Gastrocnemius medialis (tissue), 4 donors: ENCODE measurements at regions not wholly inside any gene's neighbourhood (a gene's known extent, or its start where the extent isn't known, plus 50 kb on each side); places are given as distances from the start of the nearest gene placed in this dataset.

Experiments
- ATAC-seq, 2 donors: fragments of 150-250 bp; one replicate each; pipeline ENCODE4 v1.9.1; 2016
- DNase-seq, 2 donors: peaks; one replicate each; pipeline ENCODE4 v3.0.0-alpha.2; 2019
- H3K27ac ChIP-seq, 4 donors: fragments of 200-600 bp; sonication (generic); 1 replicate in 1 of 4; 2 replicates in 3 of 4; pipeline ENCODE4 v1.5.1; 2016 to 2018; ENCODE audit warnings: mild to moderate bottlenecking in 2 of 4, moderate library complexity in 1 of 4
- H3K27me3 ChIP-seq, 3 donors: fragments of 200-600 bp; sonication (generic) in 2 of 3; 1 replicate in 1 of 3; 2 replicates in 2 of 3; pipeline versions ENCODE4 v1.5.1 to v1.6.0; 2016 to 2019; ENCODE audit warnings: mild to moderate bottlenecking in 1 of 3, moderate library complexity in 1 of 3
- H3K36me3 ChIP-seq, 2 donors: fragments of 200-600 bp; sonication (generic) in 1 of 2; one replicate each; pipeline ENCODE4 v1.5.1; 2017 to 2018
- H3K4me1 ChIP-seq, 2 donors: fragments of 200-600 bp; sonication (generic) in 1 of 2; one replicate each; pipeline ENCODE4 v1.5.1; 2016 to 2017; ENCODE audit warnings: mild to moderate bottlenecking in 2 of 2
- H3K4me3 ChIP-seq, 4 donors: fragments of 200-600 bp; sonication (generic) in 3 of 4; 1 replicate in 1 of 4; 2 replicates in 3 of 4; pipeline ENCODE4 v1.5.1; 2016 to 2019; ENCODE audit warnings: mild to moderate bottlenecking in 2 of 4
- H3K9me3 ChIP-seq, 3 donors: fragments of 200-600 bp; sonication (generic) in 2 of 3; 1 replicate in 1 of 3; 2 replicates in 2 of 3; pipeline ENCODE4 v1.5.1; 2016 to 2019
- POLR2A ChIP-seq, 2 donors: fragments of 450-650 bp; IDR thresholded peaks; one replicate each; pipeline ENCODE4 v1.6.1; 2017; ENCODE audit warnings: antibody characterized with exemption in 2 of 2, mild to moderate bottlenecking in 2 of 2, moderate library complexity in 2 of 2
- in situ Hi-C, 4 donors: fragments of 200-750 bp; cut with MboI; loops; one replicate each; pipeline versions ENCODE4 v1.15.0 to v1.8.0; 2017; ENCODE audit warnings: low sequenced_read_pairs in 4 of 4
- intact Hi-C: fragments of 100-400 bp; cut with DNase I; formaldehyde crosslinking; loops from one replicate; pipeline ENCODE4 v1.15.1; 2023; ENCODE audit warnings: low total_unique reads
- TF ChIP-seq, protein P1 (sequence below), 5 experiments: fragments of 450-650 bp in 3 of 5; fragments of 200-600 bp in 2 of 5; sonication (generic) in 2 of 5; IDR thresholded peaks in 4 of 5; conservative IDR thresholded peaks in 1 of 5; 1 replicate in 4 of 5; 2 replicates in 1 of 5; pipeline ENCODE4 v1.5.1; 2016 to 2019; ENCODE audit warnings: antibody characterized with exemption in 5 of 5, mild to moderate bottlenecking in 3 of 5, moderate library complexity in 3 of 5

DNA sequence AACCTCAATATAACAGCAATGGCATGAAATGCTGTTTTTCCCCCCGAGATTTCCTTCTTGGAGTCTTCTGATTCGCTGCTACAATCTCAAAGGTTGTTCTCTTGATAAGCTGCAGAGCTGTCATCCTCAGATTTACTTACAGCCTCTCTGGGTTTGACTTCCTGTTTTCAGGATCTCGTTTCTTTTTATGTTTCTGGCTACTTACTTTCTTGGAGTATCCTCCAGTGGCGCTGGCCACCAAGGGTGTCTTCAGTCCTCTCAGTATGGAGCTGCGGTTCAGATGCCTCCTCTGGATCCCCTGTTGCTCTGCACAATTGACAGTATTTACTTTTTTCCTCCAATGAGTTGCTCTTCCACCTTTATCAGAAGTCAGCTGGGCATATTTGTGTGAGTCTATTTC is 152.0 kb upstream of the TMEM72 start:
- H3K4me1 ChIP-seq, result no peaks in the 10 kb centered on the region
- intact Hi-C loops (no loop called here), in situ Hi-C loops (no loop called here)
- H3K27me3 ChIP-seq, result no peaks in the 10 kb centered on the region
- DNase-seq (no peak), ATAC-seq (no peak)
- H3K27ac ChIP-seq, result no peak overlapping the region
- TF ChIP-seq, protein P1, sequence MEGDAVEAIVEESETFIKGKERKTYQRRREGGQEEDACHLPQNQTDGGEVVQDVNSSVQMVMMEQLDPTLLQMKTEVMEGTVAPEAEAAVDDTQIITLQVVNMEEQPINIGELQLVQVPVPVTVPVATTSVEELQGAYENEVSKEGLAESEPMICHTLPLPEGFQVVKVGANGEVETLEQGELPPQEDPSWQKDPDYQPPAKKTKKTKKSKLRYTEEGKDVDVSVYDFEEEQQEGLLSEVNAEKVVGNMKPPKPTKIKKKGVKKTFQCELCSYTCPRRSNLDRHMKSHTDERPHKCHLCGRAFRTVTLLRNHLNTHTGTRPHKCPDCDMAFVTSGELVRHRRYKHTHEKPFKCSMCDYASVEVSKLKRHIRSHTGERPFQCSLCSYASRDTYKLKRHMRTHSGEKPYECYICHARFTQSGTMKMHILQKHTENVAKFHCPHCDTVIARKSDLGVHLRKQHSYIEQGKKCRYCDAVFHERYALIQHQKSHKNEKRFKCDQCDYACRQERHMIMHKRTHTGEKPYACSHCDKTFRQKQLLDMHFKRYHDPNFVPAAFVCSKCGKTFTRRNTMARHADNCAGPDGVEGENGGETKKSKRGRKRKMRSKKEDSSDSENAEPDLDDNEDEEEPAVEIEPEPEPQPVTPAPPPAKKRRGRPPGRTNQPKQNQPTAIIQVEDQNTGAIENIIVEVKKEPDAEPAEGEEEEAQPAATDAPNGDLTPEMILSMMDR (IDR thresholded peaks at IDR 0.05 in 4 of 5, conservative IDR thresholded peaks at IDR 0.05 in 1 of 5), result no peak
- TF ChIP-seq POLR2A (IDR thresholded peaks at IDR 0.05), result no peak
- no peaks in the 10 kb centered on the region for H3K36me3 ChIP-seq
- no peak overlapping the region for H3K4me3 ChIP-seq
- no peaks in the 10 kb centered on the region for H3K9me3 ChIP-seq

DNA sequence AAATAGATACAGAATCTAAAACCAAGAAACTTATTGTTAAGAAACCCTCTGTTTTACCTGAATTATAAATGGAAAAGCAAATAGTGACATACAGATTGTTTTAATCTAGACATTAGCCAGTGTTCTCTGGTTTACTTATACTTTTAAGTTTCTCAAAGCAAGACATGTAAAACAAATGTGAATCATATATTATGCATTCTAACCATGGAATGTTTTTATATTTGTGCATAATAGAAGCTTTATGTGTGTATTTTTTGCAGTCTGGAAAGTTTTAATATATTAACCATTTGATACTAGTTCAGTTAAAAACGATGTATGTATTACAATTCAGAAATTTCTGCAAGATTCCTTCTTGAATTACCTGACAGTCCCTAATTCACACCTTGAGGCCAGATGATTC is 150.6 kb upstream of the TMEM72 start:
- Histone ChIP-seq H3K36me3 (no peaks in the 10 kb centered on the region), H3K4me3 (no peak overlapping the region), H3K27ac (no peak overlapping the region), H3K9me3 (no peaks in the 10 kb centered on the region), H3K27me3 (no peaks in the 10 kb centered on the region), H3K4me1 (no peaks in the 10 kb centered on the region)
- ATAC-seq, result no peak
- in situ Hi-C loops (no loop called here), intact Hi-C loops (no loop called here)
- TF ChIP-seq, protein P1 (IDR thresholded peaks at IDR 0.05 in 4 of 5, conservative IDR thresholded peaks at IDR 0.05 in 1 of 5), result no peak
- TF ChIP-seq POLR2A (IDR thresholded peaks at IDR 0.05), result no peak
- DNase-seq, result no peak

- Histone ChIP-seq H3K4me3 (no peak overlapping the region), H3K36me3 (no peaks in the 10 kb centered on the region), H3K9me3 (no peaks in the 10 kb centered on the region), H3K27ac (no peak overlapping the region), H3K4me1 (no peaks in the 10 kb centered on the region), H3K27me3 (no peaks in the 10 kb centered on the region)
- in situ Hi-C loops (no loop called here), intact Hi-C loops (no loop called here)
- TF ChIP-seq POLR2A (IDR thresholded peaks at IDR 0.05), result no peak
- TF ChIP-seq, protein P1 (IDR thresholded peaks at IDR 0.05 in 4 of 5, conservative IDR thresholded peaks at IDR 0.05 in 1 of 5), result no peak
- DNase-seq (no peak), ATAC-seq (no peak)
Measured at GRCh38 chr10:44761076-44761475, 150.1 kb upstream of the TMEM72 start.

GRCh38 chr10:44763331-44763730 is 147.8 kb upstream of the TMEM72 start:
- intact Hi-C loops, result no loop called here
- TF ChIP-seq, protein P1 (IDR thresholded peaks at IDR 0.05 in 4 of 5, conservative IDR thresholded peaks at IDR 0.05 in 1 of 5), result no peak
- no peak for TF ChIP-seq POLR2A (IDR thresholded peaks at IDR 0.05)
- DNase-seq (no peak), ATAC-seq (no peak)
- Histone ChIP-seq H3K27me3 (no peaks in the 10 kb centered on the region), H3K4me1 (no peaks in the 10 kb centered on the region), H3K4me3 (no peak overlapping the region), H3K27ac (no peak overlapping the region), H3K36me3 (no peaks in the 10 kb centered on the region), H3K9me3 (no peaks in the 10 kb centered on the region)
- in situ Hi-C loops, result no loop called here

DNA sequence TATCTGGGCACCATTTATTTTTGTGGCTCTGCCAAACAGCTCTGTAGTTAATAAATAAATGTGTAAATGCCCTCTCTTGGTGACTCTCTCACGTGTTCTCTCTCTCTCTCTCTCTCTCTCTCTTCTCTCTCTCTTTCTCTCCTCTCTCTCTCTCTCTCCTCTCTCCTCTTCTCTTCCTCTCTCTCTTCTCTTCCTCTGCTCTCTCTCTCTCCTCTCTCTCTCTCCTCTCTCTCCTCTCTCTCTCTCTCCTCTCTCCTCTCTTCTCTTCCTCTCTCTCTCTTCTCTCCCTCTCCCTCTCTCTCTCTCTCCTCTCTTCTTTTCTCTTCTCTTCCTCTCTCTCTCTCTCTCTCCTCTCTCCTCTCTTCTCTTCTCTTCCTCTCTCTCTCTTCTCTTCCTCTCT is 145.8 kb upstream of the TMEM72 start:
- intact Hi-C loops (no loop called here), in situ Hi-C loops (no loop called here)
- DNase-seq (no peak), ATAC-seq (no peak)
- H3K36me3 ChIP-seq, result no peaks in the 10 kb centered on the region
- H3K9me3 ChIP-seq, result no peaks in the 10 kb centered on the region
- no peaks in the 10 kb centered on the region for H3K27me3 ChIP-seq
- TF ChIP-seq, protein P1 (IDR thresholded peaks at IDR 0.05 in 4 of 5, conservative IDR thresholded peaks at IDR 0.05 in 1 of 5), result no peak
- TF ChIP-seq POLR2A (IDR thresholded peaks at IDR 0.05), result no peak
- no peaks in the 10 kb centered on the region for H3K4me1 ChIP-seq
- no peak overlapping the region for H3K4me3 ChIP-seq
- no peak overlapping the region for H3K27ac ChIP-seq
